GM12891 (cell line): ENCODE measurements at regions not wholly inside any gene's neighbourhood (a gene's known extent, or its start where the extent isn't known, plus 50 kb on each side); places are given as distances from the start of the nearest gene placed in this dataset.

Experiments used
- POLR2A ChIP-seq: IDR thresholded peaks from 2 replicates; pipeline ENCODE4 v1.6.1; 2011; ENCODE audit warnings: low read depth, low read length, control low read depth
- POLR2AphosphoS5 ChIP-seq: IDR thresholded peaks from 2 replicates; pipeline ENCODE4 v1.6.1; 2011; ENCODE audit warnings: low read depth, low read length, control low read depth

DNA sequence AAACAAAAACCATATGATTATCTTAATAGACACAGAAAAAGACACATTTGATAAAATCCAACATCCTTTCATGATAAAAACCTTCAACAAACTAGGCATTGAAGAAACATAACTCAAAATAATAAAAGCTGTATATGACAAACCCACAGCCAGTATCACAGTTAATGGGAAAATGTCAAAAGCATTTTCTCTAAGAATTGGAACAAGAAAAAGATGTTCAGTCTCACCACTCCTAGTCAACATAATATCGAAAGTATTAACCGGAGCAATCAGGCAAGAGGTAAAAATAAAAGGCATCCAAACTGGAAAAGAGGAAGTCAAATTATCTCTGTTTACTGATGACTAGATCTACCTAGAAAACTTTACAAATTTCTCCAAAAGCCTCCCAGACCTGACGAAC is 684.2 kb upstream of the SPRY2 start:
- TF ChIP-seq POLR2AphosphoS5 (no peak), POLR2A (no peak)
